ENCODE measurements at regions not wholly inside any gene's neighbourhood (a gene's known extent, or its start where the extent isn't known, plus 50 kb on each side); places are given as distances from the start of the nearest gene placed in this dataset.

GRCh38 chr10:90352288-90352687, 505.6 kb downstream of the HTR7 start:
- DNase-seq (ENCODE audit: low spot score) (no peak), ATAC-seq (peak; percentile 67)
- Mint-ChIP-seq H3K4me1 (no peaks in the 10 kb centered on the region; the same call in 1 of the 2 replicates), H3K27ac (no peak overlapping the region), H3K9me3 (no peaks in the 10 kb centered on the region), H3K27me3 (ENCODE audit: low read depth) (no peaks in the 10 kb centered on the region; the same call in 1 of the 2 replicates), H3K4me3 (no peak overlapping the region), H3K36me3 (no peaks in the 10 kb centered on the region)
- ChIA-PET CTCF (no interaction called here), POLR2A (no interaction called here)
- TF ChIP-seq ZNF138 (CRISPR knock-in tag; conservative IDR thresholded peaks at IDR 0.05) (no peak), ATF2 (CRISPR knock-in tag; IDR thresholded peaks at IDR 0.05; ENCODE audit: borderline replicate concordance, low read depth) (no peak), GABPB1 (CRISPR knock-in tag; IDR thresholded peaks at IDR 0.05) (no peak)

- no peaks in the 10 kb centered on the region for H3K9me3 Mint-ChIP-seq
- CTCF ChIA-PET = no interaction called here
- H3K27ac Mint-ChIP-seq = no peak overlapping the region
- TF ChIP-seq PRDM15 (CRISPR knock-in tag; IDR thresholded peaks at IDR 0.05) (no peak), USF2 (CRISPR knock-in tag; IDR thresholded peaks at IDR 0.05) (no peak), ZNF532 (CRISPR knock-in tag; IDR thresholded peaks at IDR 0.05; ENCODE audit: borderline replicate concordance) (no peak), FOXP4 (CRISPR knock-in tag; IDR thresholded peaks at IDR 0.05) (no peak), ATF6 (CRISPR knock-in tag; IDR thresholded peaks at IDR 0.05) (no peak), TP53 (CRISPR knock-in tag; IDR thresholded peaks at IDR 0.05) (no peak)
- no peaks in the 10 kb centered on the region; the same call in 1 of the 2 replicates for H3K4me1 Mint-ChIP-seq
- POLR2A ChIA-PET = no interaction called here
- DNase-seq (ENCODE audit: low spot score) (no peak), ATAC-seq (no peak)
- no peak overlapping the region for H3K4me3 Mint-ChIP-seq
- no peaks in the 10 kb centered on the region; the same call in 1 of the 2 replicates for H3K27me3 Mint-ChIP-seq (ENCODE audit: low read depth)
- no peaks in the 10 kb centered on the region for H3K36me3 Mint-ChIP-seq
These were observed 502.9 kb downstream of the HTR7 start for GRCh38 chr10:90354914-90355313.

Measured in WTC11 (cell line).